WTC11 (cell line): ENCODE measurements at regions not wholly inside any gene's neighbourhood (a gene's known extent, or its start where the extent isn't known, plus 50 kb on each side); places are given as distances from the start of the nearest gene placed in this dataset.

Source experiments
- ATAC-seq: fragments of 200-7000 bp; cut with Tn5 transposase; 2 replicates; pipeline ENCODE4 v1.10.0; 2021; ENCODE audit warnings: mild to moderate bottlenecking, moderate library complexity
- CTCF ChIA-PET: fragments of 300-600 bp; sonication (Branson Sonifier 250); formaldehyde crosslinking; loops from one replicate; lab custom pipeline; 2021; ENCODE audit warnings: antibody characterized with exemption; lab: Charles Lee
- POLR2A ChIA-PET: fragments of 350-600 bp; sonication (Branson Sonifier 250); formaldehyde crosslinking; loops from one replicate; lab custom pipeline; 2021; ENCODE audit warnings: antibody characterized with exemption; lab: Charles Lee
- DNase-seq: peaks from one replicate; pipeline ENCODE4 v3.0.0; 2021; ENCODE audit warnings: low spot score
- H3K27ac Mint-ChIP-seq: 2 replicates; pipeline ENCODE4 v1.8.0; 2021; ENCODE audit warnings: mixed read lengths
- H3K27me3 Mint-ChIP-seq: 2 replicates; pipeline ENCODE4 v1.8.0; 2021; ENCODE audit warnings: low read depth, mild to moderate bottlenecking, moderate library complexity, mixed read lengths
- H3K36me3 Mint-ChIP-seq: 2 replicates; pipeline ENCODE4 v1.8.0; 2021; ENCODE audit warnings: mixed read lengths
- H3K4me1 Mint-ChIP-seq: 2 replicates; pipeline ENCODE4 v1.8.0; 2022; ENCODE audit warnings: mixed read lengths
- H3K4me3 Mint-ChIP-seq: 2 replicates; pipeline ENCODE4 v1.8.0; 2021; ENCODE audit warnings: mild to moderate bottlenecking, moderate library complexity, mixed read lengths
- H3K9me3 Mint-ChIP-seq: 2 replicates; pipeline ENCODE4 v1.8.0; 2021; ENCODE audit warnings: mixed read lengths
- ATF1 ChIP-seq: sonication (generic); formaldehyde crosslinking; IDR thresholded peaks from 2 replicates; pipeline ENCODE4 v1.8.1; 2023; ENCODE audit warnings: mild to moderate bottlenecking, moderate library complexity, missing genetic modification reagents
- CREM ChIP-seq: sonication (generic); formaldehyde crosslinking; IDR thresholded peaks from 2 replicates; pipeline ENCODE4 v1.8.1; 2022; ENCODE audit warnings: mild to moderate bottlenecking, missing genetic modification reagents, moderate library complexity
- ELF4 ChIP-seq: sonication (generic); formaldehyde crosslinking; IDR thresholded peaks from 2 replicates; pipeline ENCODE4 v1.8.1; 2022; ENCODE audit warnings: low read depth, mild to moderate bottlenecking, moderate library complexity, missing genetic modification reagents
- ESRRA ChIP-seq: sonication (generic); formaldehyde crosslinking; IDR thresholded peaks from 2 replicates; pipeline ENCODE4 v1.8.1; 2022; ENCODE audit warnings: mild to moderate bottlenecking, missing genetic modification reagents, borderline replicate concordance
- FOXP1 ChIP-seq: sonication (generic); formaldehyde crosslinking; IDR thresholded peaks from 2 replicates; pipeline ENCODE4 v1.8.0; 2022; ENCODE audit warnings: missing genetic modification reagents, mild to moderate bottlenecking, moderate library complexity, borderline replicate concordance
- KAT7 ChIP-seq: sonication (generic); formaldehyde crosslinking; IDR thresholded peaks from 2 replicates; pipeline ENCODE4 v1.8.1; 2023; ENCODE audit warnings: missing genetic modification reagents, mild to moderate bottlenecking, borderline replicate concordance
- MXD4 ChIP-seq: fragments of 250-450 bp; sonication (Bioruptor Pico); IDR thresholded peaks from 2 replicates; pipeline ENCODE4 v1.8.0; 2021; ENCODE audit warnings: mild to moderate bottlenecking, moderate library complexity, borderline replicate concordance
- NFATC4 ChIP-seq: fragments of 250-450 bp; sonication (Bioruptor Pico); IDR thresholded peaks from 2 replicates; pipeline ENCODE4 v1.9.0; 2021; ENCODE audit warnings: mild to moderate bottlenecking
- NR3C1 ChIP-seq: sonication (generic); formaldehyde crosslinking; conservative IDR thresholded peaks from 2 replicates; pipeline ENCODE4 v1.8.1; 2023; ENCODE audit warnings: low read depth, mild to moderate bottlenecking, missing genetic modification reagents
- RORB ChIP-seq: fragments of 250-450 bp; sonication (Bioruptor Pico); IDR thresholded peaks from 2 replicates; pipeline ENCODE4 v1.9.0; 2021; ENCODE audit warnings: mild to moderate bottlenecking
- TP53 ChIP-seq: sonication (generic); formaldehyde crosslinking; IDR thresholded peaks from 2 replicates; pipeline ENCODE4 v1.8.1; 2023; ENCODE audit warnings: mild to moderate bottlenecking, missing genetic modification reagents
- ZNF138 ChIP-seq: sonication (generic); formaldehyde crosslinking; conservative IDR thresholded peaks from 2 replicates; pipeline ENCODE4 v1.8.1; 2022; ENCODE audit warnings: mild to moderate bottlenecking, moderate library complexity, missing genetic modification reagents
- ZNF232 ChIP-seq: sonication (generic); formaldehyde crosslinking; IDR thresholded peaks from 2 replicates; pipeline ENCODE4 v1.8.0; 2022; ENCODE audit warnings: mild to moderate bottlenecking, missing genetic modification reagents
- ZNF317 ChIP-seq: sonication (generic); formaldehyde crosslinking; IDR thresholded peaks from 2 replicates; pipeline ENCODE4 v1.8.1; 2023; ENCODE audit warnings: low read depth, mild to moderate bottlenecking, moderate library complexity, missing genetic modification reagents, borderline replicate concordance
- ZNF423 ChIP-seq: fragments of 250-450 bp; sonication (Bioruptor Pico); IDR thresholded peaks from 2 replicates; pipeline ENCODE4 v2.1.2; 2022; ENCODE audit warnings: mild to moderate bottlenecking, moderate library complexity
- TF ChIP-seq, protein P1 (sequence below): sonication (generic); formaldehyde crosslinking; IDR thresholded peaks from 2 replicates; pipeline ENCODE4 v1.8.1; 2023; ENCODE audit warnings: mild to moderate bottlenecking, missing genetic modification reagents
- TF ChIP-seq, protein P2 (sequence below): fragments of 250-450 bp; sonication (Bioruptor Pico); IDR thresholded peaks from 2 replicates; pipeline ENCODE4 v1.9.0; 2021; ENCODE audit warnings: mild to moderate bottlenecking
- TF ChIP-seq, protein P3 (sequence below): sonication (generic); formaldehyde crosslinking; IDR thresholded peaks from 2 replicates; pipeline ENCODE4 v1.8.1; 2023; ENCODE audit warnings: mild to moderate bottlenecking, moderate library complexity, missing genetic modification reagents

- Mint-ChIP-seq H3K9me3 (peaks cover 69% of the 10 kb centered on the region), H3K27ac (no peak overlapping the region), H3K27me3 (peaks cover 10% of the 10 kb centered on the region), H3K4me3 (no peak overlapping the region), H3K36me3 (peaks cover 41% of the 10 kb centered on the region), H3K4me1 (peaks cover 14% of the 10 kb centered on the region)
- TF ChIP-seq TP53 (no peak), MXD4 (CRISPR knock-in tag) (no peak), ZNF232 (no peak), ZNF138 (no peak), FOXP1 (CRISPR knock-in tag) (no peak), NFATC4 (CRISPR knock-in tag) (no peak)
- TF ChIP-seq, protein P1, sequence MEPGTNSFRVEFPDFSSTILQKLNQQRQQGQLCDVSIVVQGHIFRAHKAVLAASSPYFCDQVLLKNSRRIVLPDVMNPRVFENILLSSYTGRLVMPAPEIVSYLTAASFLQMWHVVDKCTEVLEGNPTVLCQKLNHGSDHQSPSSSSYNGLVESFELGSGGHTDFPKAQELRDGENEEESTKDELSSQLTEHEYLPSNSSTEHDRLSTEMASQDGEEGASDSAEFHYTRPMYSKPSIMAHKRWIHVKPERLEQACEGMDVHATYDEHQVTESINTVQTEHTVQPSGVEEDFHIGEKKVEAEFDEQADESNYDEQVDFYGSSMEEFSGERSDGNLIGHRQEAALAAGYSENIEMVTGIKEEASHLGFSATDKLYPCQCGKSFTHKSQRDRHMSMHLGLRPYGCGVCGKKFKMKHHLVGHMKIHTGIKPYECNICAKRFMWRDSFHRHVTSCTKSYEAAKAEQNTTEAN (CRISPR knock-in tag): no peak
- TF ChIP-seq, protein P2, sequence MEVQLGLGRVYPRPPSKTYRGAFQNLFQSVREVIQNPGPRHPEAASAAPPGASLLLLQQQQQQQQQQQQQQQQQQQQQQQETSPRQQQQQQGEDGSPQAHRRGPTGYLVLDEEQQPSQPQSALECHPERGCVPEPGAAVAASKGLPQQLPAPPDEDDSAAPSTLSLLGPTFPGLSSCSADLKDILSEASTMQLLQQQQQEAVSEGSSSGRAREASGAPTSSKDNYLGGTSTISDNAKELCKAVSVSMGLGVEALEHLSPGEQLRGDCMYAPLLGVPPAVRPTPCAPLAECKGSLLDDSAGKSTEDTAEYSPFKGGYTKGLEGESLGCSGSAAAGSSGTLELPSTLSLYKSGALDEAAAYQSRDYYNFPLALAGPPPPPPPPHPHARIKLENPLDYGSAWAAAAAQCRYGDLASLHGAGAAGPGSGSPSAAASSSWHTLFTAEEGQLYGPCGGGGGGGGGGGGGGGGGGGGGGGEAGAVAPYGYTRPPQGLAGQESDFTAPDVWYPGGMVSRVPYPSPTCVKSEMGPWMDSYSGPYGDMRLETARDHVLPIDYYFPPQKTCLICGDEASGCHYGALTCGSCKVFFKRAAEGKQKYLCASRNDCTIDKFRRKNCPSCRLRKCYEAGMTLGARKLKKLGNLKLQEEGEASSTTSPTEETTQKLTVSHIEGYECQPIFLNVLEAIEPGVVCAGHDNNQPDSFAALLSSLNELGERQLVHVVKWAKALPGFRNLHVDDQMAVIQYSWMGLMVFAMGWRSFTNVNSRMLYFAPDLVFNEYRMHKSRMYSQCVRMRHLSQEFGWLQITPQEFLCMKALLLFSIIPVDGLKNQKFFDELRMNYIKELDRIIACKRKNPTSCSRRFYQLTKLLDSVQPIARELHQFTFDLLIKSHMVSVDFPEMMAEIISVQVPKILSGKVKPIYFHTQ (CRISPR knock-in tag): no peak
- ChIA-PET POLR2A (no interaction called here), CTCF (no interaction called here)
- ATAC-seq (no peak), DNase-seq (no peak)
Observed at GRCh38 chr11:130738611-130739010, 177.7 kb downstream of the SNX19 start.

GRCh38 chr11:130740819-130741218 lies 175.5 kb downstream of the SNX19 start:
- ChIA-PET POLR2A (no interaction called here), CTCF (no interaction called here)
- DNase-seq: no peak
- TF ChIP-seq ATF1: no peak
- TF ChIP-seq ZNF317 (CRISPR knock-in tag): peak; percentile 94
- Mint-ChIP-seq H3K4me3 (no peak overlapping the region), H3K4me1 (peaks cover 14% of the 10 kb centered on the region), H3K27ac (no peak overlapping the region), H3K27me3 (peaks cover 7% of the 10 kb centered on the region; the same call in 1 of the 2 replicates), H3K9me3 (peaks cover 65% of the 10 kb centered on the region), H3K36me3 (peaks cover 30% of the 10 kb centered on the region)
- no peak for ATAC-seq

DNA sequence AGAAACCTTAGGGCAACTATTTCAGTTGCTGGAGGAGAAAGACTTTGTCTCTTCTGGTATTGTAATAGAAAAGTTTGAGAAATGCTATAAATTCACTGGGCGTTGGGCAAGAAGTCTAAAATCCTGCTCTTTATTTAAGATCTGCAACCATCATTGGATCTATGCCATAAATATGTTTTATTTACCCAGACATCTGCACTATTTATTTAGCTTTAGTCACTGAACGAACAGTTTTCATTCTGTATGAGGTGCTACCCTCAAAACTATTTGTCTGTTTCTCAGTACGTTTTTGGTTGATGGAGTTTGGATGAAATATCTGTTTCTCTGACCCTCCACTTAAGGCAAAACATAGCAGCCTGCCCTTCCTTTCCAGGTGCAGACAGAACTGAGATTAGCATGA lies 171.5 kb downstream of the SNX19 start:
- CTCF ChIA-PET: no interaction called here
- H3K4me1 Mint-ChIP-seq: no peaks in the 10 kb centered on the region
- POLR2A ChIA-PET: no interaction called here

More for the DNA sequence above, 171.5 kb downstream of the SNX19 start:
- ATAC-seq: no peak
- TF ChIP-seq RORB (no peak), NR3C1 (no peak), ESRRA (CRISPR knock-in tag) (no peak), CREM (no peak), KAT7 (CRISPR knock-in tag) (no peak), ELF4 (CRISPR knock-in tag) (no peak), ZNF423 (CRISPR knock-in tag) (no peak)
- TF ChIP-seq, protein P3, sequence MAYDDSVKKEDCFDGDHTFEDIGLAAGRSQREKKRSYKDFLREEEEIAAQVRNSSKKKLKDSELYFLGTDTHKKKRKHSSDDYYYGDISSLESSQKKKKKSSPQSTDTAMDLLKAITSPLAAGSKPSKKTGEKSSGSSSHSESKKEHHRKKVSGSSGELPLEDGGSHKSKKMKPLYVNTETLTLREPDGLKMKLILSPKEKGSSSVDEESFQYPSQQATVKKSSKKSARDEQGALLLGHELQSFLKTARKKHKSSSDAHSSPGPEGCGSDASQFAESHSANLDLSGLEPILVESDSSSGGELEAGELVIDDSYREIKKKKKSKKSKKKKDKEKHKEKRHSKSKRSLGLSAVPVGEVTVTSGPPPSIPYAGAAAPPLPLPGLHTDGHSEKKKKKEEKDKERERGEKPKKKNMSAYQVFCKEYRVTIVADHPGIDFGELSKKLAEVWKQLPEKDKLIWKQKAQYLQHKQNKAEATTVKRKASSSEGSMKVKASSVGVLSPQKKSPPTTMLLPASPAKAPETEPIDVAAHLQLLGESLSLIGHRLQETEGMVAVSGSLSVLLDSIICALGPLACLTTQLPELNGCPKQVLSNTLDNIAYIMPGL (CRISPR knock-in tag): no peak
- TF ChIP-seq, protein P2 (CRISPR knock-in tag): no peak
- H3K27me3 Mint-ChIP-seq: peaks cover 7% of the 10 kb centered on the region; the same call in 1 of the 2 replicates
- DNase-seq: no peak
- peaks cover 31% of the 10 kb centered on the region for H3K36me3 Mint-ChIP-seq
- H3K9me3 Mint-ChIP-seq: peaks cover 51% of the 10 kb centered on the region
- no peak overlapping the region for H3K4me3 Mint-ChIP-seq
- no peak overlapping the region for H3K27ac Mint-ChIP-seq
